Lower lobe of right lung (tissue), 2 donors: ENCODE measurements at regions not wholly inside any gene's neighbourhood (a gene's known extent, or its start where the extent isn't known, plus 50 kb on each side); places are given as distances from the start of the nearest gene placed in this dataset.

Experiments used
- ATAC-seq, 2 donors: fragments of 200-7000 bp; cut with Tn5 transposase; one replicate each; pipeline ENCODE4 v1.9.1; 2020 to 2022; ENCODE audit warnings: mild to moderate bottlenecking in 2 of 2, moderate library complexity in 2 of 2
- DNase-seq: peaks from one replicate; pipeline ENCODE4 v3.0.0-alpha.2; 2020
- H3K27ac ChIP-seq: fragments of 200-600 bp; one replicate; pipeline ENCODE4 v1.8.0; 2022
- H3K27me3 ChIP-seq: fragments of 200-600 bp; one replicate; pipeline ENCODE4 v1.8.0; 2022; ENCODE audit warnings: low read depth
- H3K36me3 ChIP-seq: fragments of 200-600 bp; one replicate; pipeline ENCODE4 v1.8.0; 2022; ENCODE audit warnings: mild to moderate bottlenecking
- H3K4me1 ChIP-seq: fragments of 200-600 bp; one replicate; pipeline ENCODE4 v1.8.0; 2022
- H3K4me3 ChIP-seq: fragments of 200-600 bp; one replicate; pipeline ENCODE4 v1.8.0; 2022; ENCODE audit warnings: mild to moderate bottlenecking
- H3K9me3 ChIP-seq: fragments of 200-600 bp; one replicate; pipeline ENCODE4 v1.8.0; 2022
- CTCF ChIP-seq: fragments of 200-600 bp; IDR thresholded peaks from one replicate; pipeline ENCODE4 v1.8.0; 2022; ENCODE audit warnings: antibody characterized with exemption, mild to moderate bottlenecking
- intact Hi-C: fragments of 100-400 bp; cut with DNase I; formaldehyde crosslinking; loops from one replicate; pipeline ENCODE4 v1.11.0; 2022
- donor health status: DM: no; HTN: yes; CAD: no; lungs with severe emphysema.

- DNase-seq (no peak), ATAC-seq (no peak)
- Histone ChIP-seq H3K9me3 (no peaks in the 10 kb centered on the region), H3K4me3 (no peak overlapping the region), H3K4me1 (peaks cover 11% of the 10 kb centered on the region), H3K27ac (no peak overlapping the region), H3K27me3 (no peaks in the 10 kb centered on the region), H3K36me3 (no peaks in the 10 kb centered on the region)
- no peak for TF ChIP-seq CTCF
- intact Hi-C loops, result no loop called here
Measured at GRCh38 chr11:130611791-130612251, 163.4 kb downstream of the ADAMTS15 start.

GRCh38 chr11:130612291-130612851, 163.9 kb downstream of the ADAMTS15 start:
- no peak for DNase-seq
- Histone ChIP-seq H3K4me1 (peaks cover 11% of the 10 kb centered on the region), H3K27ac (no peak overlapping the region), H3K4me3 (no peak overlapping the region), H3K27me3 (no peaks in the 10 kb centered on the region), H3K9me3 (no peaks in the 10 kb centered on the region), H3K36me3 (no peaks in the 10 kb centered on the region)
- ATAC-seq, result no peak
- no peak for TF ChIP-seq CTCF
- intact Hi-C loops, result no loop called here

- H3K27me3 ChIP-seq, result no peaks in the 10 kb centered on the region
- H3K9me3 ChIP-seq, result no peaks in the 10 kb centered on the region
- no peak for ATAC-seq
- H3K4me1 ChIP-seq, result peaks cover 11% of the 10 kb centered on the region
- H3K4me3 ChIP-seq, result no peak overlapping the region
- no peak for DNase-seq
- H3K36me3 ChIP-seq, result no peaks in the 10 kb centered on the region
- intact Hi-C loops, result no loop called here
- TF ChIP-seq CTCF, result no peak
- no peak overlapping the region for H3K27ac ChIP-seq
Measured at GRCh38 chr11:130613396-130613795, 165.0 kb downstream of the ADAMTS15 start.

- TF ChIP-seq CTCF, result no peak
- peaks cover 11% of the 10 kb centered on the region for H3K4me1 ChIP-seq
- DNase-seq (no peak), ATAC-seq (no peak)
- H3K9me3 ChIP-seq, result no peaks in the 10 kb centered on the region
- intact Hi-C loops, result no loop called here
- no peaks in the 10 kb centered on the region for H3K27me3 ChIP-seq
- H3K36me3 ChIP-seq, result no peaks in the 10 kb centered on the region
- no peak overlapping the region for H3K4me3 ChIP-seq
- no peak overlapping the region for H3K27ac ChIP-seq
Measured at GRCh38 chr11:130614591-130614990, 166.1 kb downstream of the ADAMTS15 start.

GRCh38 chr11:130615561-130615960, 167.1 kb downstream of the ADAMTS15 start:
- no peak for DNase-seq
- Histone ChIP-seq H3K9me3 (no peaks in the 10 kb centered on the region), H3K4me1 (peaks cover 11% of the 10 kb centered on the region), H3K4me3 (no peak overlapping the region), H3K36me3 (no peaks in the 10 kb centered on the region), H3K27me3 (no peaks in the 10 kb centered on the region), H3K27ac (no peak overlapping the region)
- TF ChIP-seq CTCF, result no peak
- no peak for ATAC-seq
- intact Hi-C loops, result no loop called here
